Trophoblast cell (in vitro differentiated cells and primary cell): ENCODE measurements at regions not wholly inside any gene's neighbourhood (a gene's known extent, or its start where the extent isn't known, plus 50 kb on each side); places are given as distances from the start of the nearest gene placed in this dataset.

Source experiments
- DNase-seq, 2 donors: peaks; one replicate each; pipeline ENCODE4 v3.0.0-alpha.2; 2016
- H2AFZ ChIP-seq: 2 replicates; pipeline ENCODE4 v1.6.1; 2013; ENCODE audit warnings: low read length, moderate library complexity, mild to moderate bottlenecking; ENCODE audit not compliant: insufficient read depth, poor library complexity
- H2AK5ac ChIP-seq: 2 replicates; pipeline ENCODE4 v1.6.1; 2013; ENCODE audit warnings: mild to moderate bottlenecking, low read length
- H2BK120ac ChIP-seq: 2 replicates; pipeline ENCODE4 v1.6.1; 2013; ENCODE audit warnings: low read length, mild to moderate bottlenecking, moderate library complexity; ENCODE audit not compliant: insufficient read depth, poor library complexity
- H2BK12ac ChIP-seq: 2 replicates; pipeline ENCODE4 v1.6.1; 2013; ENCODE audit warnings: mild to moderate bottlenecking, low read length, moderate library complexity
- H2BK5ac ChIP-seq: 2 replicates; pipeline ENCODE4 v1.6.1; 2013; ENCODE audit warnings: low read length, low read depth, moderate library complexity, mild to moderate bottlenecking; ENCODE audit not compliant: poor library complexity
- H3K14ac ChIP-seq: 2 replicates; pipeline ENCODE4 v1.6.1; 2013; ENCODE audit warnings: mild to moderate bottlenecking, low read length
- H3K18ac ChIP-seq: 2 replicates; pipeline ENCODE4 v1.6.1; 2013; ENCODE audit warnings: mild to moderate bottlenecking, low read length
- H3K23ac ChIP-seq: 2 replicates; pipeline ENCODE4 v1.6.1; 2013; ENCODE audit warnings: low read length
- H3K27ac ChIP-seq: 2 replicates; pipeline ENCODE4 v1.5.1; 2013; ENCODE audit warnings: low read depth, mild to moderate bottlenecking, inconsistent platforms, low read length, moderate library complexity
- H3K27me3 ChIP-seq: 2 replicates; pipeline ENCODE4 v1.6.1; 2013; ENCODE audit warnings: inconsistent platforms, mild to moderate bottlenecking, low read length, moderate library complexity; ENCODE audit not compliant: insufficient read depth
- H3K36me3 ChIP-seq, 2 experiments: 1 replicate in 1 of 2; 2 replicates in 1 of 2; pipeline ENCODE4 v1.6.1; 2013; ENCODE audit warnings: low read length in 2 of 2, mild to moderate bottlenecking in 2 of 2, moderate library complexity in 1 of 2; ENCODE audit not compliant: insufficient read depth in 2 of 2, control insufficient read depth in 1 of 2
- H3K4ac ChIP-seq: 2 replicates; pipeline ENCODE4 v1.6.1; 2013; ENCODE audit warnings: low read depth, mild to moderate bottlenecking, low read length, moderate library complexity
- H3K4me1 ChIP-seq, 2 experiments: 1 replicate in 1 of 2; 2 replicates in 1 of 2; pipeline ENCODE4 v1.6.1; 2013; ENCODE audit warnings: low read length in 2 of 2, mild to moderate bottlenecking in 2 of 2, moderate library complexity in 1 of 2; ENCODE audit not compliant: insufficient read depth in 2 of 2, control insufficient read depth in 1 of 2
- H3K4me2 ChIP-seq: 2 replicates; pipeline ENCODE4 v1.6.1; 2013; ENCODE audit warnings: inconsistent platforms, mild to moderate bottlenecking, low read length, moderate library complexity
- H3K4me3 ChIP-seq: 2 replicates; pipeline ENCODE4 v1.5.1; 2013; ENCODE audit warnings: mild to moderate bottlenecking, low read depth, low read length, inconsistent platforms
- H3K79me1 ChIP-seq: one replicate; pipeline ENCODE4 v1.6.1; 2013; ENCODE audit warnings: low read length
- H3K79me2 ChIP-seq: 2 replicates; pipeline ENCODE4 v1.6.1; 2013; ENCODE audit warnings: low read length, mild to moderate bottlenecking; ENCODE audit not compliant: control insufficient read depth, insufficient read depth, poor library complexity
- H3K9ac ChIP-seq: 2 replicates; pipeline ENCODE4 v1.6.1; 2013; ENCODE audit warnings: mild to moderate bottlenecking, low read length
- H3K9me3 ChIP-seq: 2 replicates; pipeline ENCODE4 v1.6.1; 2013; ENCODE audit warnings: low read depth, mild to moderate bottlenecking, control low read depth, inconsistent platforms, low read length; ENCODE audit not compliant: insufficient read depth
- H4K12ac ChIP-seq: 2 replicates; pipeline ENCODE4 v1.6.1; 2013; ENCODE audit warnings: low read depth, mild to moderate bottlenecking, low read length, moderate library complexity
- H4K8ac ChIP-seq: 2 replicates; pipeline ENCODE4 v1.6.1; 2013; ENCODE audit warnings: low read depth, mild to moderate bottlenecking, low read length, moderate library complexity
- H4K91ac ChIP-seq: one replicate; pipeline ENCODE4 v1.6.1; 2013; ENCODE audit warnings: low read depth, mild to moderate bottlenecking, low read length, moderate library complexity
- WGBS: extraction: QIAGEN DNeasy Blood & Tissue Kit; methylation state at CpG from one replicate; pipeline ENCODE4 v1.1.7; 2013; ENCODE audit warnings: missing lambda C conversion rate; ENCODE audit not compliant: insufficient read length, insufficient coverage; ENCODE audit errors: extremely low coverage; 5-methylcytosine and 5-hydroxymethylcytosine counted together

DNA sequence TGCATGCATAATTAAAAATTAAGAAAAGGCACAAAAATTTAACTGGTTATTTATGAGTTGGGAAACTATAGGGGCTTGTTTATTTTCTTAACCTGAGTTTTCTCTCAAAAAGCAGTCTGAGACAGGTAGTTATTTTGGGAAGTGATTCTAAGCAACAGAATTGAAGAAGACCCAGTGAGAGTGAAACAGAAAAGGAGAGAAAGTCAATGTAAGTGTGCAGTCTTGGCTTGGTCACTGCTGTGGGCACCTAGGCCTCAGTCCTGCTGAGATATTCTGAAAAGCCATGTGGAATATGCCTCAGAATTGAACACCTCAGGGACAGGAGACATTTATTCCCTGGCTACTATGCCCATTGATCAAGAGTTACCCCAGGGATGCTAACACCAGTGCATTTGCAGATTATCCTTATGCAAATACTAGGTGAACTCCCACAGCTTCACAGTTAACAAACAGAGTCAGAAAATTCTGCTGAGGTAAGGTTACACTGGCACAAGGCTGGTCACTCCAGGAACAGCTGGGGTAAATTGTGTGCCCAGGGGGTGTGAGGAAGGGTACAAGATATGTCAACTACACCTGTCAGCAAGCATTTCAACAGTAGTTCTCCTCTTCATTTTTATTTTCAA is 222.7 kb downstream of the EFHB start:
- H3K79me1 ChIP-seq = no peaks in the 10 kb centered on the region
- H3K18ac ChIP-seq = no peak overlapping the region
- H4K91ac ChIP-seq = no peak overlapping the region
- H3K4me1 ChIP-seq = no peaks in the 10 kb centered on the region
- no peak overlapping the region for H2AK5ac ChIP-seq
- no peak for DNase-seq
- H2BK120ac ChIP-seq = no peak overlapping the region
- no peak overlapping the region for H3K14ac ChIP-seq
- H3K9ac ChIP-seq = no peak overlapping the region
- no peak overlapping the region for H3K4me3 ChIP-seq
- H2BK5ac ChIP-seq = no peak overlapping the region
- H2BK12ac ChIP-seq = no peak overlapping the region
- H4K8ac ChIP-seq = no peak overlapping the region
- H3K23ac ChIP-seq = no peak overlapping the region
- H3K4ac ChIP-seq = no peak overlapping the region
- no peaks in the 10 kb centered on the region for H3K27me3 ChIP-seq
- H3K36me3 ChIP-seq = no peaks in the 10 kb centered on the region
- no peak overlapping the region for H4K12ac ChIP-seq
- H3K9me3 ChIP-seq = no peaks in the 10 kb centered on the region
- no peak overlapping the region for H3K27ac ChIP-seq
- H3K4me2 ChIP-seq = no peak overlapping the region
- no peaks in the 10 kb centered on the region for H3K79me2 ChIP-seq
- H2AFZ ChIP-seq = no peak overlapping the region

DNA sequence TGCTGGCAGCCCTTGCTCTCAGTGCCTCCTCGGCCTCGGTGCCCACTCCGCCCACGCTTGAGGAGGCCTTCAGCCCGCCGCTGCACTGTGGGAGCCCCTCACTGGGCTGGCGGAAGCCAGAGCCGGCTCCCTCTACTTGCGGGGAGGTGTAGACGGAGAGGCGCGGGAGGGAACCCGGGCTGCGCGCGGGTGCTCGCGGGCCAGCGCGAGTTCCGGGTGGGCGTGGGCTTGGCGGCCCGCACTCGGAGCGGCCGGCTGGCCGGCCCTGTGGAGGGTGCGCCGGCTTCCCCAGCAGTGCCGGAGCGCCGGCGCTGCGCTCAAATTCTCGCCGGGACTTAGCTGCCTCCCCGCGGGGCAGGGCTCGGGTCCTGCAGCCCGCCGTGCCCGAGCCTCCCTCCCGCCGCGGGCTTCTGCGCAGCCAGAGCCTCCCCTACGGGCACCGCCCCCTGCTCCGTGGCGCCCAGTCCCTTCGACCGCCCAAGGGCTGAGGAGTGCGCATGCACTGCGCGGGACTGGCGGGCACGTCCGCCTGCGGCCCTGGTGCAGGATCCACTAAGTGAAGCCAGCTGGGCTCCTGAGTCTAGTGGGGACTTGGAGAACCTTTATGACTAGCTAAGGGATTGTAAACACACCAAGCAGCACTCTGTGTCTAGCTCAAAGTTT is 231.5 kb downstream of the EFHB start:
- no peak overlapping the region for H4K12ac ChIP-seq
- H3K4me1 ChIP-seq = no peaks in the 10 kb centered on the region
- H3K79me2 ChIP-seq = no peaks in the 10 kb centered on the region
- H3K36me3 ChIP-seq = no peaks in the 10 kb centered on the region
- no peak overlapping the region for H2BK12ac ChIP-seq
- H3K9me3 ChIP-seq = no peaks in the 10 kb centered on the region
- no peak overlapping the region for H3K18ac ChIP-seq
- H2BK120ac ChIP-seq = no peak overlapping the region
- no peak overlapping the region for H2BK5ac ChIP-seq
- no peak overlapping the region for H2AFZ ChIP-seq
- no peak overlapping the region for H3K23ac ChIP-seq
- H3K9ac ChIP-seq = no peak overlapping the region
- no peak overlapping the region for H3K4me2 ChIP-seq
- no peaks in the 10 kb centered on the region for H3K79me1 ChIP-seq
- H3K14ac ChIP-seq = no peak overlapping the region
- H3K27me3 ChIP-seq = no peaks in the 10 kb centered on the region
- peak; percentile 58 to 81 for DNase-seq
- H3K27ac ChIP-seq = no peak overlapping the region
- H4K8ac ChIP-seq = no peak overlapping the region
- WGBS = no CpG with 5 or more reads among the region's 60 CpGs
- no peak overlapping the region for H3K4ac ChIP-seq
- H4K91ac ChIP-seq = no peak overlapping the region
- no peak overlapping the region for H2AK5ac ChIP-seq
- no peak overlapping the region for H3K4me3 ChIP-seq

- whole genome bisulfite sequencing = no CpG with 5 or more reads among the region's 2 CpGs
- no peak overlapping the region for H3K4me2 ChIP-seq
- H3K23ac ChIP-seq = no peak overlapping the region
Observed at GRCh38 chr3:19688767-19689166, 245.2 kb downstream of the EFHB start.

DNA sequence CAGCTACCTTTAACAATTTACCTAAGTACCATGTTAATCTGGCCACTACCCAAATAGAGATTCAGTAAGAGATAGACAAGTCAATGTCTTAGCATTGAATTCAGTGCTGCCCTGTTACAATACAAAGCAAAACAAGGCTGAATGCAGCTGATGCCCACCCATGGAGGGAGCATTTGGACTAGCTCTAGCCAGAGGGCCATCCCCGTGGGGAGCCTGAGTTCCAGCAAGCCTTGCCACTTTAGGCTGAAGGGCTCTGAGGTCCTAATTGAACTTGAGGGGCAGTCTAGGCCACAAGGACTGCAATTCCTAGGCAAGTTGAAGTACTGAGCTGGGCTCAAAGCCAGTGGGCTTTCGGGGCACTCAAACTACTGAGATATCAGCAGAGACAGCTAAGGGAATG is 265.9 kb downstream of the EFHB start:
- H4K8ac ChIP-seq = no peak overlapping the region
- H3K9ac ChIP-seq = no peak overlapping the region
- H2AFZ ChIP-seq = no peak overlapping the region
- no peak overlapping the region for H2BK120ac ChIP-seq
- no peak overlapping the region for H2AK5ac ChIP-seq
- H3K9me3 ChIP-seq = peaks cover 1% of the 10 kb centered on the region
- no peak overlapping the region for H3K18ac ChIP-seq
- H3K36me3 ChIP-seq = no peaks in the 10 kb centered on the region
- no peak for DNase-seq
- H3K4me3 ChIP-seq = no peak overlapping the region
- H3K27me3 ChIP-seq = no peaks in the 10 kb centered on the region
- H3K4ac ChIP-seq = no peak overlapping the region
- H4K91ac ChIP-seq = no peak overlapping the region
- H2BK12ac ChIP-seq = no peak overlapping the region
- H3K4me1 ChIP-seq = no peaks in the 10 kb centered on the region
- no peak overlapping the region for H3K14ac ChIP-seq
- no peak overlapping the region for H3K23ac ChIP-seq
- no CpG with 5 or more reads among the region's 2 CpGs for WGBS
- no peak overlapping the region for H3K4me2 ChIP-seq
- no peaks in the 10 kb centered on the region for H3K79me1 ChIP-seq
- H2BK5ac ChIP-seq = no peak overlapping the region
- H3K27ac ChIP-seq = no peak overlapping the region
- H4K12ac ChIP-seq = no peak overlapping the region
- H3K79me2 ChIP-seq = no peaks in the 10 kb centered on the region

More at GRCh38 chr3:19688767-19689166, 245.2 kb downstream of the EFHB start:
- no peak overlapping the region for H4K91ac ChIP-seq
- no peaks in the 10 kb centered on the region for H3K79me1 ChIP-seq
- H3K27me3 ChIP-seq = no peaks in the 10 kb centered on the region
- H3K18ac ChIP-seq = no peak overlapping the region
- H3K36me3 ChIP-seq = no peaks in the 10 kb centered on the region
- no peak overlapping the region for H2BK12ac ChIP-seq
- no peak overlapping the region for H4K8ac ChIP-seq
- peaks cover 6% of the 10 kb centered on the region in 2 experiments for H3K4me1 ChIP-seq
- H2AK5ac ChIP-seq = no peak overlapping the region
- H3K79me2 ChIP-seq = no peaks in the 10 kb centered on the region
- no peak for DNase-seq
- peaks cover 5% of the 10 kb centered on the region for H3K9me3 ChIP-seq
- no peak overlapping the region for H2AFZ ChIP-seq
- no peak overlapping the region for H3K4me3 ChIP-seq
- H3K9ac ChIP-seq = no peak overlapping the region
- H3K14ac ChIP-seq = no peak overlapping the region
- H3K27ac ChIP-seq = no peak overlapping the region
- no peak overlapping the region for H4K12ac ChIP-seq
- H2BK5ac ChIP-seq = no peak overlapping the region
- H2BK120ac ChIP-seq = no peak overlapping the region
- no peak overlapping the region for H3K4ac ChIP-seq
